SHP77 (cell line): ENCODE measurements at regions not wholly inside any gene's neighbourhood (a gene's known extent, or its start where the extent isn't known, plus 50 kb on each side); places are given as distances from the start of the nearest gene placed in this dataset.
"Not testable (repeated sequence)": the region's sequence is repeated elsewhere in the genome, so short reads cannot be mapped to it uniquely, and the experiment has no call there.

ENCODE experiments used
- DNase-seq, 2 experiments: peaks; one replicate each; lab custom pipeline; 2025; lab: John Stamatoyannopoulos, UW

GRCh38 chr2:128613876-128614275 lies 295.2 kb upstream of the HS6ST1 start:
- DNase-seq = no peak

DNA sequence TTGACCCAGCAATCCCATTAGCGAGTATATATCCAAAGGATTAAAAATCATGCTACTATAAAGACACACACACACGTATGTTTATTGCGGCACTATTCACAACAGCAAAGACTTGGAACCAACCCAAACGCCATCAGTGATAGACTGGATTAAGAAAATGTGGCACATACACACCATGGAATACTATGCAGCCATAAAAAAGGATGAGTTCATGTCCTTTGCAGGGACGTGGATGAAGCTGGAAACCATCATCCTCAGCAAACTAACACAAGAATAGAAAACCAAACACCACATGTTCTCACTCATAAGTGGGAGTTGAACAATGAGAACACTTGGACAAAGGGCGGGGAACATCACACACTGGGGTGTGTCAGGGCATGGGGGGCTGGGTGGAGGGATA lies 296.2 kb upstream of the HS6ST1 start:
- DNase-seq = not testable (repeated sequence)

- no peak for DNase-seq
Observed at GRCh38 chr2:128615571-128615970, 296.9 kb upstream of the HS6ST1 start.

- no peak for DNase-seq
Observed at GRCh38 chr2:128617029-128617590, 298.4 kb upstream of the HS6ST1 start.

GRCh38 chr2:128617661-128618060 lies 299.0 kb upstream of the HS6ST1 start:
- no peak for DNase-seq

GRCh38 chr2:128618642-128619041 lies 300.0 kb upstream of the HS6ST1 start:
- DNase-seq = no peak

GRCh38 chr2:128619471-128620325 lies 301.0 kb upstream of the HS6ST1 start:
- no peak for DNase-seq

DNA sequence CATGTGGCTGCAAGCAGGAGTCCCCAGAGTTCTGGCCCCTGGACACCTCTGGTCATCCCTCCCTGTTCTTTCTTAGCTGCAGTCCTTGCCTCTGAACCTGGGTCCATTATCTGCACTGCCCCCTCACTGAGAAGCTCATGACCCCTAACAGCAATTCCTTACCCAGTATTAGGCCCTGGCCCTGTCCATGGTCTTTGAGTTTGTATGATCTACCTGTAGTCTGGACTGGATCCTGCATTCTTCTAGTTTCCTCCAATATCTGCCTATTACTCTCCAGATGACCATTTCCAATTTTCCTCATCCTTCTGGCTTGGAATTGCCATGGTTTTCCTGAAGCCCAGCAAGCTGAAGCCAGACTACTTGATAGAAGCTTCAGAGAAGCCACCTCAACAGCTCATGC lies 302.4 kb upstream of the HS6ST1 start:
- DNase-seq = no peak

DNA sequence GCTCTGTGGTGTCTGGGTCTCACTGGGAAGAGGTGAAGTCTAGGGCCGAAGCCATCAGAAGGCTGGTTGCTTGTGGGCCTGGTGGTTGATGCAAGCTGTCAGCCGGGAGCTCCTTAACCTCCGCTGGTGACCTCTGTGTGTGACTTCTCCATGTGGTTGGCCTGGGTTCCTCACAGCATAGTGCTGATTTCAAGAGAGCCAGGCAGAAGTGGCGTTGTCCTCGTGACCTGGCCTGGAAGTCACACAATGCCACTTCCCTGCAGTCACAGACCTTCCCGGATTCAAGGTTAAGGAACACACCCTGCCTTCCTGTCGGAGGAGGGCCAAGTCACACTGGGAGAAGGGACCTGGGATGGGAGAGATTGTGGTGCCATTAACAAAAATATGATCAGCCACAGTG lies 303.7 kb upstream of the HS6ST1 start:
- no peak for DNase-seq

DNA sequence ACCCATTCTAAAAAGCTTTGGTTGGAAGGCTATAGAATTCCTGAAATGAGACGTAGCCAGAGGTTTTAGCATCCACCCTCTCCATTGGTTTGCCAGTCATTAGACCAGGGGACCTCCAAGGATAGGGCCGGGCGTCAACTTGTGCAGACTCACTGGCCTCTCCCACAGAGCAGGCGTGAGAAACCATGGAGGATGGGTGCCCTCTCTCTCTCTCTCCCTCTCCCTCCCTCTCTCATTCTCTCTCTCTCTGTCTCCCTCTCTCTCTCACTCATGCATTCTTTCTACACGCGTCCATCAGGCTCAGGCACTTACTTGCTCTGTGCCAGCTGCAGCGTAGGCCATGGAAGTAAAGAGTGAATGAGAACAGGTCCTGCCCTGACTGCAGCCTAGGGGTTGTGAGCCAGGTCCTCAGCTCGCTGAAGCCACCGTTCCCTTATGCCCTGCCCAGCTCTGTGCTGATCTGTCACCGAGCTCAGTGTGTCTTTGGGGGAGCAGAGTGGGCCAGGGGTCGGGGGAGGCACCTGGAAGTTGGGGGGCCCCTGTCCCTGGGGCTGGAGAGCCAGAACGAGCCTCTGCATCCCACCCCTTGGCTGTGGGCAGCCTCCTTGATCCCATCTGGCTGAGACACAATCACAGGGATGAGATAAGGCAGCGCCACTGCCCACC lies 304.4 kb upstream of the HS6ST1 start:
- DNase-seq = no peak

DNA sequence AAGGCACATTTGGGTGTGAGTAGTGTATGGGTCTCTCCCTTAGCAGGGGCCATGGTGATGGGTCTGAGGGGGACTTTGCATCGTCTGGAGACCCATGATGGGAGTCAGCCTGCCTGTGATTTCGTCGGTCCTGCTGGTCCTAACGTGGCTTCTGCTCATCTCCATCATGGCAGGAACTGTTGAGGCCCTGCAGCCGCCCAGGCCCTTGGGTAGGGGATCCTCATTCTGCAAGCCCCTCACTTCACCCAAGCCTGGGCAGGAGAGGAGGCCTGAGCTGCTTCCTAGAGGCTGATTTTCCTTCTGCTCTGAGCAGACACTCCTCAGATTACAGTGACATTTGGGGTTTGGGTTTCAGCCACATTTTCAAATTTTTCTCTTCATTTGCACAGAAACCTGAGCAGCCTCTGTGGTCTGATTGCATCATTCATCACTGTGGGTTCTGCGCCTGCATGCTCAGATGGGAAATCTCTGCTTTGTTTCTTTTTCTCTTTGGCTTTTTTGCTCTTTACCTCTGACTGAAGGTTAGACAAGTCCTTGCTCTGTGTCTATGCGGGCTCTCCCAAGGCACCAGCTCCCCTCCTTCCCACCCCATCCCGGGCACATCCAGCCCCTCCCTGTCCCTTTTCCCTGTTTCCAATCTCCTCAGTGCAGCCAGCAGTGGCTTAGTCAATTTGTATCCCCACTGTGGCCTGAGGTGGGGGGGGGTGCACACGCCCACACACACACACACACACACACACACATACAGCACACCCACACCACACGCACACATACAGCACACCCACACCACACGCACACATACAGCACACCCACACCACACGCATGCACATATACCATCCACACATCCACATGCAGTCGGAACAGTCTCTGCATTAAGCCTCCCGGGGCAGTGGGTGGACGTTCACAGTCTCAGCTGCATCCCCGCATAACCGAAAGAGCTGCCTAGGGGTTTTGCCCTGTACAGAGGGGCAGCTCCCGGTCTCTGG lies 305.4 kb upstream of the HS6ST1 start:
- DNase-seq = no peak

GRCh38 chr2:128624956-128625355 lies 306.3 kb upstream of the HS6ST1 start:
- DNase-seq = no peak

- DNase-seq = no peak
Observed at GRCh38 chr2:128625421-128625820, 306.8 kb upstream of the HS6ST1 start.

- DNase-seq = no peak
Observed at GRCh38 chr2:128625963-128626759, 307.5 kb upstream of the HS6ST1 start.

DNA sequence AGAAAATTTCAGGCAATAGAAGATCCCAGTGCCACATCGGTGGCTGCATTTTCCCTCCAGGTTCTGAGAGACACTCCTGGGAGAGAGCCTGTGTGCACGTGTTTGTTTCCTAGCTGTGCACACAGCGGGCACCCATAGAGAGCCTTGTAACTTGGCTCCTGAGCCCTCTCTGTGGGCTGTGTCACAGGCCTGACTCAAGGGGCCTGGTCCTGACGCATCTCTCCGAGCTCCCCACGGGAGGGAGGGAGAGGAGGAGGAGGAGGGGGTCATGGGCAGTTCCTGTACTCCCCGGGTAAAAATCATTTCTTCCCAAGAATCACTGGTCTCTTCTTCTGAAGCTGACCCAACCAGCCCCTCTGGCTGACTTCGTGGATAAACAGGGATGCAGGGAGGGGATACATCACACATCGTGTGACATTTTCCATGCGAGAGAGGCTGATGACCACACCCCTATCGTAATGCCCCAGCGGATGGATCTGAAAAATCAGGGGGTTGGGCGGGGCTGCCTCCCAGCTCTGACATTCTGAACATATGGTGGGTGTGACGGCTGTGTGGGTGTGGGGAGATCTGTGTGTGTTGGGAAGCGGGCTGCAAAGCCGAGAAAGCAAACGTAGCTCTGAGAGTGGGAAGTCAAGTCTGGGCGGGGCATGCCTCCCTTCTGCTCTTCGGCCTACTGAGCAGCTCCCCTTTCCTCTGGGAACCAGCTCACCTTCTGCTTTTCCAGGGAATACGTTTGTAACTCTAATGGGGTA lies 308.3 kb upstream of the HS6ST1 start:
- DNase-seq = no peak

DNA sequence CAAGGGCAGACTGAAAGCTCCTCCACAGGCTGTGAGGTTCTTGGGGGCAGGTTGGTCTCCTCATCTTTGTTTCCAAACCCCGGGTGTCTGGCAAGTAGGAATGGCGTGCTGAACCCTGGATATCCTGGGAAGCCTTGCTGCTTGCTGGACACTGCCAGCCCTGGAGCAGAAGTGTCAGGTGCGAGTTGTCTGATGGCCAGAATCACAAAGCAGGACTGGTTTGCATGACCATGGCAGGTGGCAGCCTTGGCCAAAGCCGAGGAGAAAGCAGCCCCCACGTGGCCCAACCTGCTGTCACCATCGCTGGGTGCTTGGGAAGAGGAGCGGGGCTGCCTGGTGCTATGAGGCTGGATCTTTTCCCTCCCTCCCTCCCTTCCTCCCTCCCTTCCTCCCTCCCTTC lies 309.5 kb upstream of the HS6ST1 start:
- DNase-seq = no peak

- DNase-seq = no peak
Observed at GRCh38 chr2:128628996-128629395, 310.3 kb upstream of the HS6ST1 start.

DNA sequence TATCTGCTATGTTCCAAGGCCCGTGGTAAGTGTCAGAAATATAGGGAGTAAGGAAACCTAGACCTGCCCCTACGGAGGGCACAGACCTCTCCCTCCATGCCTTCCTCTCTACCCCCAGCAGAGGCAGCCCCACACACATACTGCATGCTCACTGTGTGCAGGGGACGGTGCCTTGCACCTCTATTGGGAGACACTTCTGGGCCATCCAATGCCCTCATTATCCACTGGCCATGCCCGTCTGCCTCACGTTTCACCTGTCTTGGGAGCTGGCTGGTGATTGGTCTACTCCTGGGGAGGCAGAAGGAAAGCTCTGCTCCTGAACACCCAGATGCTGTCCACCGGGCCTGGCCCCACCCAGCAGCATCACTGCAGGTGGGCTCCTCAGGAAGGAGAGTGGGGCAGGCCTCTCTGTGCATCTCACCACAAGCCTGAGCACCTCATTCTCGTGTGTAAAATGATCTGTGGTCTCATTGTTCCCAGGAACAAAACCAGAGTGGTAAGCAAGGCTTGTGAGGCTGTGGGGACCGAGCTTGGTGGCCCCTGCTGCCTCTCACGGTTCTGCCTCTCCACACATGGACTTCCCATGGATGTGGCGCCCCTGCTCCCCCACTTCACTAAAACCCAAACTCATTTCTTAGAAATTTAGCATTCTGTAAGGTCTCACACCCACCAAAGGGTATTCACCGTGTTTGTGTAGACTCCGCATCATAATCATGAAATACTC lies 312.5 kb upstream of the HS6ST1 start:
- DNase-seq = no peak

DNA sequence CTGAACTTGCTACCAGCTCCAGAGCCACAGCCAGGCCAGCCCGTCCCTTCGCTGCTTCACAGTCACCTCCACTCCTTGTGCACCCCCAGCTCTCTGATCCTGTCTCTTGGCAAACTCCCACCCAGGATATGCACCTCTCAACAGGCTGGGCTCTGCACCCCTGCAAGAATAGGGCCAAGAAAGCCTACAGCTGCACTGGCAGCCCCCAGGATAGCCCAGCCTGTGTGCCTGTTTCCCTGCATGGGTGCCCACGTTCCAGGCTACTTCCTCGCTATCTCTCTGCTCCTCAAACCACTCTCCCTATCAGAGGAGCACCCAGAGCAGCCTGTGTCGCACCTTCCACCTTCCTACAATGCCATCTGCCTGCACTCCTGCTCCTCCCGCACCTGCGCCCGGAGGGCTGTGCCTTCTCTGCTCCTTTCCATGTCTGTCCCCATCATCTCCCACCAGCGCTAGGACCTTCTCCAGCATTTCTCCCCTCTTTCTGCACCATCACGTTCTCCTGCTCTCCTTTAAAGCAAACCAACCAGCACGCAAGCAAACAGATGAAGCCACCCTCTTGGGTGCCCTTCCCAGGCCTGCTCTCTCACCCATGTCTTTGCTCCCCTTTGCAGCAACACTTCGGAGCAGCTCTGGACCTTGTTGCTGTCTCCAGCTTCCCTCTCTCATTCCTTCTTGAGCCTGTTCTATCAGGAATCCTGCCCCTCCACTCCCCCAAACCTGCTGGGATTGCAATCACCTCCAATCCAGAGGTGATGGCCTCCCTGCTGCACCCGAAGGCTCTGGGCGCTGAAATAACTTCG lies 313.2 kb upstream of the HS6ST1 start:
- no peak for DNase-seq
